Common myeloid progenitor, CD34-positive (primary cell): ENCODE measurements at regions not wholly inside any gene's neighbourhood (a gene's known extent, or its start where the extent isn't known, plus 50 kb on each side); places are given as distances from the start of the nearest gene placed in this dataset.
"Not testable (repeated sequence)": the region's sequence is repeated elsewhere in the genome, so short reads cannot be mapped to it uniquely, and the experiment has no call there.

Experiments
- CTCF ChIA-PET: fragments of 350-600 bp; sonication (Branson Sonifier 250); formaldehyde crosslinking; loops from one replicate; lab custom pipeline; 2021; ENCODE audit warnings: antibody characterized with exemption; lab: Charles Lee
- POLR2A ChIA-PET: fragments of 350-600 bp; sonication (Branson Sonifier 250); formaldehyde crosslinking; loops from one replicate; lab custom pipeline; 2021; ENCODE audit warnings: antibody characterized with exemption; lab: Charles Lee
- DNase-seq, 3 donors: peaks; one replicate each; pipeline versions ENCODE4 v3.0.0 to v3.0.0-alpha.2; 2013
- H3K27ac ChIP-seq, 2 experiments: 1 replicate in 1 of 2; 2 replicates in 1 of 2; pipeline ENCODE4 v1.7.0; 2013; ENCODE audit warnings: inconsistent platforms in 2 of 2, low read length in 2 of 2, mild to moderate bottlenecking in 2 of 2, low read depth in 1 of 2, moderate library complexity in 1 of 2; ENCODE audit not compliant: severe bottlenecking in 2 of 2, insufficient read depth in 1 of 2, poor library complexity in 1 of 2
- H3K27me3 ChIP-seq, 5 experiments: replicated peaks in 2 of 5; 1 replicate in 3 of 5; 2 replicates in 2 of 5; pipeline versions ENCODE4 v1.6.1 to v1.7.0; 2013; ENCODE audit warnings: low read length in 4 of 5, mild to moderate bottlenecking in 2 of 5, moderate library complexity in 2 of 5, inconsistent platforms in 1 of 5; ENCODE audit not compliant: insufficient read depth in 5 of 5, control insufficient read depth in 4 of 5
- H3K36me3 ChIP-seq, 4 experiments: 1 replicate in 2 of 4; 2 replicates in 2 of 4; pipeline versions ENCODE4 v1.6.1 to v1.7.0; 2013; ENCODE audit warnings: low read length in 3 of 4, control low read depth in 1 of 4, mild to moderate bottlenecking in 1 of 4; ENCODE audit not compliant: control insufficient read depth in 4 of 4, insufficient read depth in 4 of 4
- H3K4me1 ChIP-seq, 4 experiments: 1 replicate in 3 of 4; 2 replicates in 1 of 4; pipeline versions ENCODE4 v1.6.1 to v1.7.1; 2013; ENCODE audit warnings: low read length in 3 of 4, mild to moderate bottlenecking in 3 of 4, control low read depth in 1 of 4, inconsistent platforms in 1 of 4, moderate library complexity in 1 of 4; ENCODE audit not compliant: control insufficient read depth in 4 of 4, insufficient read depth in 4 of 4; ENCODE audit errors: control extremely low read depth in 1 of 4
- H3K4me3 ChIP-seq, 7 experiments: 1 replicate in 4 of 7; 2 replicates in 3 of 7; pipeline versions ENCODE4 v1.5.1 to v1.7.0; 2013; ENCODE audit warnings: mild to moderate bottlenecking in 7 of 7, low read length in 6 of 7, moderate library complexity in 6 of 7, inconsistent platforms in 2 of 7, low read depth in 2 of 7, control low read depth in 1 of 7; ENCODE audit not compliant: insufficient read depth in 4 of 7, control insufficient read depth in 1 of 7; ENCODE audit errors: extremely low read depth in 1 of 7
- H3K9me3 ChIP-seq, 5 experiments: 1 replicate in 4 of 5; 2 replicates in 1 of 5; pipeline versions ENCODE4 v1.6.1 to v1.7.1; 2013; ENCODE audit warnings: low read length in 4 of 5, mild to moderate bottlenecking in 2 of 5, inconsistent platforms in 1 of 5, low read depth in 1 of 5, moderate library complexity in 1 of 5; ENCODE audit not compliant: control insufficient read depth in 4 of 5, insufficient read depth in 2 of 5; ENCODE audit errors: control extremely low read depth in 1 of 5
- WGBS: methylation state at CpG from one replicate; pipeline ENCODE4 v1.1.5; 2013; ENCODE audit not compliant: insufficient coverage; 5-methylcytosine and 5-hydroxymethylcytosine counted together

GRCh38 chr14:106620368-106620767 lies 1094.0 kb downstream of the TMEM121 start:
- ChIA-PET CTCF (interaction anchor here (0.6 to 2.0 kb wide), 4 partner anchors 17 to 203 kb away, joined by 3 to 7 read pairs (median 6); no protein-coding TSS in a partner anchor), POLR2A (no interaction called here)
- H3K4me1 ChIP-seq: peaks cover 0 to 31% (median 15%) of the 10 kb centered on the region in 4 experiments
- no peak overlapping the region for H3K4me3 ChIP-seq
- no peaks in the 10 kb centered on the region for H3K9me3 ChIP-seq
- no peak overlapping the region for H3K27ac ChIP-seq
- peaks cover 0 to 3% (median 0%) of the 10 kb centered on the region in 5 experiments for H3K27me3 ChIP-seq
- WGBS: 86% methylated on average over 1 of the region's 2 CpGs
- no peaks in the 10 kb centered on the region for H3K36me3 ChIP-seq
- DNase-seq: no peak

GRCh38 chr14:106622200-106622745 lies 1095.9 kb downstream of the TMEM121 start:
- H3K36me3 ChIP-seq: no peaks in the 10 kb centered on the region
- no peak overlapping the region for H3K4me3 ChIP-seq
- no peaks in the 10 kb centered on the region for H3K27me3 ChIP-seq
- ChIA-PET POLR2A (no interaction called here), CTCF (interaction anchor here (0.9 to 1.0 kb wide), 2 partner anchors 12 to 35 kb away, joined by 3 to 4 read pairs; no protein-coding TSS in a partner anchor)
- no peaks in the 10 kb centered on the region for H3K9me3 ChIP-seq
- peak; percentile 16 to 88 (median 83) for DNase-seq
- H3K4me1 ChIP-seq: peaks cover 0 to 38% (median 24%) of the 10 kb centered on the region in 4 experiments
- H3K27ac ChIP-seq: no peak overlapping the region
- 36% methylated on average over 12 of the region's 12 CpGs for WGBS

- 33% methylated on average over 3 of the region's 3 CpGs for WGBS
- peak in 2 of 3 donors; percentile 70 to 76 for DNase-seq
- Histone ChIP-seq H3K36me3 (no peaks in the 10 kb centered on the region), H3K27me3 (no peaks in the 10 kb centered on the region), H3K4me3 (no peak overlapping the region), H3K27ac (no peak overlapping the region), H3K4me1 (peaks cover 0 to 32% (median 25%) of the 10 kb centered on the region in 4 experiments), H3K9me3 (no peaks in the 10 kb centered on the region)
- CTCF ChIA-PET: interaction anchor here (0.9 to 1.3 kb wide), 2 partner anchors 152 to 165 kb away, joined by 3 read pairs; no protein-coding TSS in a partner anchor
- POLR2A ChIA-PET: no interaction called here
Observed at GRCh38 chr14:106625186-106625585, 1098.8 kb downstream of the TMEM121 start.

- H3K36me3 ChIP-seq, H3K27me3 ChIP-seq, H3K27ac ChIP-seq, POLR2A ChIA-PET, H3K9me3 ChIP-seq, H3K4me3 ChIP-seq: not testable (repeated sequence)
- CTCF ChIA-PET: interaction anchor here (0.8 to 1.8 kb wide), 9 partner anchors 8 to 62 kb away, joined by 3 to 9 read pairs (median 3); no protein-coding TSS in a partner anchor
- peak in 1 of 3 donors; percentile 13 for DNase-seq
- WGBS: 66% methylated on average over 2 of the region's 4 CpGs
- peaks cover 0 to 31% (median 25%) of the 10 kb centered on the region in 4 experiments for H3K4me1 ChIP-seq
Observed at GRCh38 chr14:106626469-106626868, 1100.1 kb downstream of the TMEM121 start.

- CTCF ChIA-PET: interaction anchor here (0.8 to 1.8 kb wide), 9 partner anchors 8 to 63 kb away, joined by 3 to 9 read pairs (median 3); no protein-coding TSS in a partner anchor
- no CpG with 5 or more reads among the region's 22 CpGs for whole genome bisulfite sequencing
- H3K36me3 ChIP-seq, H3K27me3 ChIP-seq, H3K9me3 ChIP-seq, H3K4me3 ChIP-seq, H3K27ac ChIP-seq, POLR2A ChIA-PET: not testable (repeated sequence)
- H3K4me1 ChIP-seq: peaks cover 0 to 25% (median 23%) of the 10 kb centered on the region in 4 experiments
- peak; percentile 59 to 82 (median 81) for DNase-seq
Observed at GRCh38 chr14:106626942-106627588, 1100.7 kb downstream of the TMEM121 start.

GRCh38 chr14:106631879-106632278 lies 1105.5 kb downstream of the TMEM121 start:
- no peak for DNase-seq
- Histone ChIP-seq H3K27me3 (no peaks in the 10 kb centered on the region), H3K36me3 (no peaks in the 10 kb centered on the region), H3K9me3 (no peaks in the 10 kb centered on the region), H3K4me3 (no peak overlapping the region), H3K4me1 (peaks cover 0 to 8% (median 2%) of the 10 kb centered on the region in 4 experiments), H3K27ac (no peak overlapping the region)
- 76% methylated on average over 5 of the region's 6 CpGs for WGBS
- ChIA-PET CTCF (interaction anchor here (0.9 kb wide), 1 partner anchor 124 kb away, joined by 3 read pairs; no protein-coding TSS in a partner anchor), POLR2A (interaction anchor here (0.7 kb wide), 1 partner anchor 45 kb away, joined by 3 read pairs; no protein-coding TSS in a partner anchor)

- WGBS: 83% methylated on average over 1 of the region's 2 CpGs
- Histone ChIP-seq H3K27me3 (no peaks in the 10 kb centered on the region), H3K9me3 (no peaks in the 10 kb centered on the region), H3K36me3 (no peaks in the 10 kb centered on the region), H3K4me3 (no peak overlapping the region), H3K27ac (no peak overlapping the region), H3K4me1 (peaks cover 0 to 5% (median under 1%) of the 10 kb centered on the region in 4 experiments)
- no peak for DNase-seq
- CTCF ChIA-PET: interaction anchor here (0.6 to 1.9 kb wide), 3 partner anchors 16 to 36 kb away, joined by 4 read pairs; no protein-coding TSS in a partner anchor
- POLR2A ChIA-PET: no interaction called here
Observed at GRCh38 chr14:106633721-106634120, 1107.3 kb downstream of the TMEM121 start.
